Keratinocyte (primary cell): ENCODE measurements at regions not wholly inside any gene's neighbourhood (a gene's known extent, or its start where the extent isn't known, plus 50 kb on each side); places are given as distances from the start of the nearest gene placed in this dataset.

ENCODE experiments used
- DNase-seq: peaks from one replicate; pipeline ENCODE4 v3.0.0-alpha.2; 2011; ENCODE audit warnings: low read depth, missing footprints, low spot score
- FAIRE-seq: peaks from 2 replicates; lab custom pipeline; 2011; peaks lifted over from hg19 to GRCh38; lab: Jason Lieb, UNC
- H2AFZ ChIP-seq: 2 replicates; pipeline ENCODE4 v1.6.0; 2012; ENCODE audit warnings: low read length, control low read depth, inconsistent platforms; ENCODE audit not compliant: control insufficient read depth
- H3K27ac ChIP-seq: 2 replicates; pipeline ENCODE4 v1.5.1; 2011; ENCODE audit warnings: low read length; ENCODE audit not compliant: control insufficient read depth, insufficient read depth
- H3K27me3 ChIP-seq: 3 replicates; pipeline ENCODE4 v1.6.0; 2011; ENCODE audit warnings: low read length; ENCODE audit not compliant: control insufficient read depth, insufficient read depth; ENCODE audit errors: extremely low read depth
- H3K36me3 ChIP-seq, 2 experiments: 2 replicates in 1 of 2; 3 replicates in 1 of 2; pipeline ENCODE4 v1.5.1; 2011; ENCODE audit warnings: low read length in 2 of 2, mild to moderate bottlenecking in 1 of 2; ENCODE audit not compliant: control insufficient read depth in 2 of 2, insufficient read depth in 2 of 2; ENCODE audit errors: extremely low read depth in 1 of 2
- H3K4me1 ChIP-seq: 3 replicates; pipeline ENCODE4 v1.5.1; 2011; ENCODE audit warnings: low read length; ENCODE audit not compliant: control insufficient read depth, insufficient read depth; ENCODE audit errors: extremely low read depth
- H3K4me2 ChIP-seq: 3 replicates; pipeline ENCODE4 v1.6.0; 2011; ENCODE audit warnings: low read depth, low read length; ENCODE audit not compliant: control insufficient read depth, insufficient read depth; ENCODE audit errors: extremely low read depth
- H3K4me3 ChIP-seq, 3 experiments: fragments of 200-600 bp in 1 of 3; sonication (generic) in 1 of 3; 2 replicates in 2 of 3; 3 replicates in 1 of 3; pipeline ENCODE4 v1.5.1; 2011 to 2016; ENCODE audit warnings: low read length in 3 of 3, mild to moderate bottlenecking in 3 of 3, control low read depth in 2 of 3, inconsistent platforms in 1 of 3, low read depth in 1 of 3, mixed read lengths in 1 of 3, mixed run types in 1 of 3, moderate library complexity in 1 of 3; ENCODE audit not compliant: control insufficient read depth in 2 of 3, insufficient read depth in 2 of 3; ENCODE audit errors: extremely low read depth in 1 of 3
- H3K79me2 ChIP-seq: 2 replicates; pipeline ENCODE4 v1.6.0; 2012; ENCODE audit warnings: low read length; ENCODE audit not compliant: control insufficient read depth, insufficient read depth
- H3K9ac ChIP-seq: 3 replicates; pipeline ENCODE4 v1.6.0; 2011; ENCODE audit warnings: low read length; ENCODE audit not compliant: control insufficient read depth, insufficient read depth; ENCODE audit errors: extremely low read depth
- H3K9me1 ChIP-seq: 3 replicates; pipeline ENCODE4 v1.6.0; 2011; ENCODE audit warnings: low read length; ENCODE audit not compliant: control insufficient read depth, insufficient read depth; ENCODE audit errors: extremely low read depth
- H3K9me3 ChIP-seq: 2 replicates; pipeline ENCODE4 v1.5.1; 2012; ENCODE audit warnings: low read depth, low read length; ENCODE audit not compliant: control insufficient read depth
- H4K20me1 ChIP-seq: 3 replicates; pipeline ENCODE4 v1.6.0; 2011; ENCODE audit warnings: low read length; ENCODE audit not compliant: control insufficient read depth, insufficient read depth; ENCODE audit errors: extremely low read depth
- EZH2 ChIP-seq: IDR thresholded peaks from one replicate; pipeline ENCODE4 v1.6.1; 2012; ENCODE audit warnings: inconsistent platforms, mild to moderate bottlenecking, low read length, moderate library complexity
- dilution Hi-C: fragments of 300-500 bp; cut with MboI; formaldehyde crosslinking; loops from one replicate; pipeline ENCODE4 v1.7.0; 2020; ENCODE audit warnings: low sequenced_read_pairs; ENCODE audit not compliant: extremely low pct_ligation_motif_present
- TF ChIP-seq, protein P1 (sequence below), 3 experiments: IDR thresholded peaks in 1 of 3; conservative IDR thresholded peaks in 1 of 3; optimal IDR thresholded peaks in 1 of 3; 2 replicates in 2 of 3; 3 replicates in 1 of 3; pipeline versions ENCODE3 to v1.5.1; 2011; ENCODE audit warnings: low read length in 3 of 3, mild to moderate bottlenecking in 3 of 3, moderate library complexity in 2 of 3, control low read depth in 1 of 3, inconsistent platforms in 1 of 3; ENCODE audit not compliant: insufficient read depth in 2 of 3; ENCODE audit errors: extremely low read depth in 1 of 3

DNA sequence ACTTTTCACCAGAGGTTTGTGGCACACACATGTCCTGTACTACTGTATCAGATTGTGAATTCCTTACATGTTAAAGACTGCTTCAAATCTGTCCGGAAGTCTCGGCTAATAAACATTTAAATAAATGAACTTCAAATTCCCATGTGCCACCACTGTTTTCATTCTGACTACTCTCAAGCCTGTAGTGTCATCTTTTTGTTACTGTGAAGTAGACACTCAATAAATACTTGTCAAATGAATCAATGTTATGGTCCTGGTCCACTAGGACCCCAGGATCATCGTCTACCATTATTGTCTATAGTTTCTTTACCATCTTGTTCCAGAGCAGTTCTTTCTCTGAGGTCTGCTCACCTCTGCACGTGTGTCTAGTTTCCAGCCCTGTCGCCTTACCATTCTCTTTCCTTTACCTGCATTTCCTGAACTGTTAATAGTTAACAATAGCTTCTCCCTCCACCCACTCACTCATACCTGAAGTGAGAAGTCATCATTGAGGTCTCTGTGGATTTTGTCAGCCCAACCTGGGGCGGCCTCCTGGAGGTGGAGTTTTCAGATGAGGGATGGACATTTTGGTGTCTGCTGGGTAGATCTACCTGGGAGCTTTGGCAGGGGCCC, 333.0 kb downstream of the SEC14L1 start:
- peaks cover 59% of the 10 kb centered on the region for H3K79me2 ChIP-seq
- peak overlapping the region; percentile 47 for H3K9ac ChIP-seq
- H3K4me3 ChIP-seq, result peak overlapping the region in 1 of 3 experiments; percentile 10

DNA sequence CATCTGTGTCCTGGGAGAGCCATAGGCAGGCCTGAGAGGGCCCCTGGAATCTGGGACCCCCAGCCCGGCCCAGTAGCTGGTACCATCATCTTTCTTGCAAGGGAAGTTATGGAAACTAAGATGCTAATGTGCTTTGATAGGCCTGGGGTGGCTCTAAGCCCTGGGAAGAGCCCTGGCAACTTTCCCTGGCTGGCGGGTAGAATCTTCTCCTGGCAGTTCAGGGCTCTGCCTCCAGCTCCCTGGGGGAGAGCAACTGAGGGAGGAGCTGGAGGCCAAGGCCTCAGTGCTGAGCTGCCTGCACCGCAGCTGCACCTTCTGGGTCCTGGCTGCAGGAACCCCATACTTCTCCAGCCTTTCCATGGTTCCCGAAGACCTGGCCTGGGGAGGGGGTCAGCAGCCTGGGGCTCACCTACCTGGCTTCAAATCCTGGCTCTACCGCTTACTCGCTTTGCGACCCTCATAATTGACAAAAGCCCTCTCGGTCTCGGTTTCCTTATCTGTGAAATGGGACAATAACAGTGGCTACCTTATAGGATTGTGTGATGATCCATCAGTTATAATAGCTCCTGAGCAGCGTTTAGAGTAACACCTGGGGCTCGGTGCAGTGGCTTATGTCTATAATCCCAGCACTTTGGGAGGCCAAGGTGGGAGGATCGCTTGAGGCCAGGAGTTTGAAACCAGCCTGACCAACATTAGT, 333.7 kb downstream of the SEC14L1 start:
- no peak for TF ChIP-seq EZH2
- TF ChIP-seq, protein P1, sequence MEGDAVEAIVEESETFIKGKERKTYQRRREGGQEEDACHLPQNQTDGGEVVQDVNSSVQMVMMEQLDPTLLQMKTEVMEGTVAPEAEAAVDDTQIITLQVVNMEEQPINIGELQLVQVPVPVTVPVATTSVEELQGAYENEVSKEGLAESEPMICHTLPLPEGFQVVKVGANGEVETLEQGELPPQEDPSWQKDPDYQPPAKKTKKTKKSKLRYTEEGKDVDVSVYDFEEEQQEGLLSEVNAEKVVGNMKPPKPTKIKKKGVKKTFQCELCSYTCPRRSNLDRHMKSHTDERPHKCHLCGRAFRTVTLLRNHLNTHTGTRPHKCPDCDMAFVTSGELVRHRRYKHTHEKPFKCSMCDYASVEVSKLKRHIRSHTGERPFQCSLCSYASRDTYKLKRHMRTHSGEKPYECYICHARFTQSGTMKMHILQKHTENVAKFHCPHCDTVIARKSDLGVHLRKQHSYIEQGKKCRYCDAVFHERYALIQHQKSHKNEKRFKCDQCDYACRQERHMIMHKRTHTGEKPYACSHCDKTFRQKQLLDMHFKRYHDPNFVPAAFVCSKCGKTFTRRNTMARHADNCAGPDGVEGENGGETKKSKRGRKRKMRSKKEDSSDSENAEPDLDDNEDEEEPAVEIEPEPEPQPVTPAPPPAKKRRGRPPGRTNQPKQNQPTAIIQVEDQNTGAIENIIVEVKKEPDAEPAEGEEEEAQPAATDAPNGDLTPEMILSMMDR (optimal IDR thresholded peaks at IDR 0.05 in 1 of 3, IDR thresholded peaks at IDR 0.05 in 1 of 3, conservative IDR thresholded peaks at IDR 0.05 in 1 of 3; ENCODE audit: extremely low read depth in 1 of 3, insufficient read depth in 2 of 3, low read length in 3 of 3), result no peak
- Histone ChIP-seq H3K4me1 (peaks cover 94% of the 10 kb centered on the region), H3K4me3 (no peak overlapping the region), H3K9me3 (no peaks in the 10 kb centered on the region), H3K4me2 (peak overlapping the region; percentile 70), H3K27me3 (no peaks in the 10 kb centered on the region), H4K20me1 (peaks cover 23% of the 10 kb centered on the region), H3K9me1 (peaks cover 27% of the 10 kb centered on the region), H3K79me2 (peaks cover 59% of the 10 kb centered on the region), H2AFZ (no peak overlapping the region), H3K27ac (peak overlapping the region; percentile 77), H3K9ac (peak overlapping the region; percentile 47), H3K36me3 (peaks cover 0 to 12% of the 10 kb centered on the region in 2 experiments)
- no peak for FAIRE-seq
- DNase-seq, result no peak
- dilution Hi-C loops, result no loop called here

More for the DNA sequence above, 333.0 kb downstream of the SEC14L1 start:
- FAIRE-seq, result peak; percentile 98
- dilution Hi-C loops, result no loop called here
- no peak overlapping the region for H2AFZ ChIP-seq
- no peak for TF ChIP-seq EZH2
- TF ChIP-seq, protein P1 (optimal IDR thresholded peaks at IDR 0.05 in 1 of 3, IDR thresholded peaks at IDR 0.05 in 1 of 3, conservative IDR thresholded peaks at IDR 0.05 in 1 of 3; ENCODE audit: extremely low read depth in 1 of 3, insufficient read depth in 2 of 3, low read length in 3 of 3), result no peak
- H3K4me2 ChIP-seq, result peak overlapping the region; percentile 70
- peaks cover 25% of the 10 kb centered on the region for H3K9me1 ChIP-seq
- H3K36me3 ChIP-seq, result peaks cover 2 to 10% of the 10 kb centered on the region in 2 experiments
- H3K9me3 ChIP-seq, result no peaks in the 10 kb centered on the region
- peaks cover 93% of the 10 kb centered on the region for H3K4me1 ChIP-seq
- peak overlapping the region; percentile 77 for H3K27ac ChIP-seq
- H3K27me3 ChIP-seq, result no peaks in the 10 kb centered on the region
- DNase-seq, result no peak
- H4K20me1 ChIP-seq, result peaks cover 21% of the 10 kb centered on the region
